NCI-H526 treated with DMSO at 0.1 percent for 48 hours (cell line): ENCODE measurements at regions not wholly inside any gene's neighbourhood (a gene's known extent, or its start where the extent isn't known, plus 50 kb on each side); places are given as distances from the start of the nearest gene placed in this dataset.

Experiments
- DNase-seq: peaks from one replicate; lab custom pipeline; 2025; lab: John Stamatoyannopoulos, UW

DNA sequence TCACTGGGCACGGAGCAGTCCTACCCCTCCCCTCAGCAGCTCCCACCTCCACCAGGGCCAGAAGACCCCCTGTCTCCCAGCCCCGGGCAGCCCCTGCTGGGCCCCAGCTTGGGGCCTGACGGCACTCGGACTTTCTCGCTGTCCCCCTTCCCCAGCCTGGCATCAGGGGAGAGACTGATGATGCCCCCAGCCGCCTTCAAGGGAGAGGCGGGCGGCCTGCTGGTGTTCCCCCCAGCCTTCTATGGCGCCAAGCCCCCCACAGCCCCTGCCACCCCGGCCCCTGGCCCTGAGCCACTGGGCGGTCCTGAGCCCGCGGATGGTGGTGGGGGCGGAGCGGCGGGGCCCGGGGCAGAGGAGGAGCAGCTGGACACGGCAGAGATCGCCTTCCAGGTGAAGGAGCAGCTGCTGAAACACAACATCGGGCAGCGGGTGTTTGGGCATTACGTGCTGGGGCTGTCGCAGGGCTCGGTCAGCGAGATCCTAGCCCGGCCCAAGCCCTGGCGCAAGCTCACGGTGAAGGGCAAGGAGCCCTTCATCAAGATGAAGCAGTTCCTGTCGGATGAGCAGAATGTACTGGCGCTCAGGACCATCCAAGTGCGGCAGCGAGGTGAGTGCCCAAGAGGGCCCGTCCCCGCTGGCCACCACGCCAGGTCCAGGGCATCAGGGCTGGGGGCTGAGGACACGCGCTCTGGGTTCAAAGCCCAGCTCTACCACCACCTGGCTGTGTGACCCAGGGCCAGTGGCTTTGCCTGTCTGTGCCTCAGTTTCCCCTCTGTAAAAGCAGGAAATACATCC, 58.6 kb downstream of the PHETA1 start:
- DNase-seq: no peak

DNA sequence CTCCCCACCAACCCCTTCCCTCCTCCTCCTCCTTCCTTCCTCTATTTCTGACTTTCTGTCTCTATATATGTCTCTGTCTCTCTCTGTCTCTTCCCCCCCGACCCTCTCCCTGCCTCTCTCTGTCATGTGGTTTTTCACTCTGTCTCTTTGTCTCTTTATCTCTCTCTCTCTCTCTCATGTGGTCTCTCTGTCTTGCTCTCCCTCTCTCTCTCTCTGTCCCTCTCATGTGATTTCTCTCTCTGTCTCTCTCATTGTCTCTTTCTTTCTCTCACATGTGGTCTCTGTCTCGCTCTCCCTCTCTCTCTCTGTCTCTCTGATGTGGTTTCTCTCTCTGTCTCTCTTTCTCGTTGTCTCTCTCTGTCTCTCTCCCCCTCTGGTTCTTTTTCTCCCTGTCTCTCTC, 59.3 kb downstream of the PHETA1 start:
- DNase-seq: no peak

DNA sequence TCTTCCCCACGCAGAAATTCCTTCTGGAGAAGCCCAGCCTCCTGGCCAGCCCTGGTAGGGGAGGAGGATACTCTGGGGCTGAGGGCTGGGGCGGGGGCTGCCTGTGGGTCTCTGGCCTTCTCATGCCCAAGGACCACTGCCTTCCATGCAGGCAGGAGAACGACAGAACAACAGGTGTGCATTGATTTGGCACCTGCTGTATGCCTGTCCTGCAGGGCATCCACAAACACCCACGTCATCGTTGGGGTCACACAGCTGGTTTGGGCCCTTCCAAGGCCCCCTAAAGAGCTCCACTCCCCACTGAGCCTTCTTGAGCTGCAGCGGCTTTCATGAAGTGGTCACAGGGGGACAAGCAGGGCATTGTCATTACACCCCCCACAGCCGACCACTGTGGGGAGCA, 60.4 kb downstream of the PHETA1 start:
- DNase-seq: no peak

DNA sequence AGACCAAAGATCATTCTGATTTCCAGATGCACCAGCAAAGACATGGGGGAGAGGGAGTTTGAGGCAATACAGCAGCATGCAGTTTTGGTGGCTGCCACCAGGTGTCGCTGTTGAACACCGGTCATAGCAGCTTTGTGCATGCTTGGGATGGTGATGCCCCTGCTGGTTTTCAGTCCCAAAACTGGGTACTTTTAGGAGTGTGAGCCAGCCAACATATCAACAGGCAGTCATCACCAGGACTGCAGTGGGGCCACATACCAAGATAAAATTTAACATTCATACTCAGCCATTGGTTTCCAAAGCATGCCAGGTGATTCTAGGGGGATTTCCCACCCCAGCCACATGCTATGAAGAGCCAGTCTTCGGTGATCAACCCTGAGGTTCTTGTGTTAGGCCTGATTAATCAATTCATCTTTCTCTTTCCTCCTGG, 64.2 kb downstream of the PHETA1 start:
- DNase-seq: no peak

DNA sequence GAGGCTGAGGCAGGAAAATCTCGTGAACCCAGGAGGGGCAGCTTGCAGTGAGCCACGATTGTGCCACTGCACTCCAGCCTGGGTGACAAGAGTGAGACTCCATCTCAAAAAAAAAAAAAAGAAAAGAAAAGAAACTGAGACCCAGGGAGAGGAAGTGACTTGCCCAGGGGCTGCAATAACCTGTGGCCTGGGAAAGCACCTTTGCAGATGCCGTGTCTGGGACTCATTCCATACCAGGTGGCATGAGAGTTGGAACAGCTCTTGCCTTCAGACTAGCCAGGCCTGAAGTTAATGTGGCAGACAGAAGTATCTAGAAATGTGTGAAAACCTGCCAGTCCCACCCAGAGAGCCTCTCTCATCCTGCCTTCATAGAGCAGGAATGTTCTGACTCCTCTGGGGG, 65.4 kb downstream of the PHETA1 start:
- no peak for DNase-seq

DNA sequence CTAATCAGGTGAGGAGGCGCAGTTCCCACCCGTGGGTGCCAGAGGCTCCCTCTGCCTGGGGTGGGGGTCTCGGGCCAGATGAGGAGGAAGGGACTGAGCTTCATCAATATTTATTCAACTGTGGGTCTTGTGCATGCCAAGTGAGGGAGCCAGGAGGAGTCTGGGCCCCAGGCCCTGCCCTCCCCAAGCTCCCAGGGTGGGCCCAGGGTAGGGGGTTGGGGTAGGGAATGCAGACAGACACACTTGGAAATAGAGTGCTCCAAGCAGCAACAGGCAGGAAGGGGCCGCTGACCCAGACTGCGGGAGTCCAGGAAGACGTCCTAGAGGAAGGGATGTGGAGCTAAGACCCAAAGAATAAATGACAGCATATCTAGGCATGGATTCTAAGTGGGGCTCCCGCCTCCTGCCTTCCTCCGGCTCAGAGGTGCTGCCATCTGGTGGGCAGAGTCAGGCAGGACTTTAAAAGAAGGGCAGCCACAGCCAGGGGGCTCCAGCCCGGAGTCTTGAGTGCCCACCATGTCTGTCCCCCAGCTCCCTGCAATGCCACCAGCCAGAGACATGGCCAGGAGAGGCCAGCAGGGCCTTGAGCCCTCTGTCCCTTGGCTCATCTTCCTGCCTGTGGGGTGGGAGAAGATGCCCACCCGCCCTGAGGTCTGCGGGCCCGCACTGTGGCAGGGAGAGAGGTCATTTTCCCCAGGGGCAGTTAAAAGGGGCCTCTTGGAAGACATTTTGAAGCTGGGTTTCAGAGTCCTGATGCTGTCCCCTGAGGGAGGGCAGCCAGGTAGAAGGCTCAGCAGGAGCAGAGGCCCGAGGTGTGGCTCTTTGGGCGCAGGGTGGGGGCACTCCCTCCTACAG, 70.1 kb downstream of the PHETA1 start:
- DNase-seq: peak; percentile 18

DNA sequence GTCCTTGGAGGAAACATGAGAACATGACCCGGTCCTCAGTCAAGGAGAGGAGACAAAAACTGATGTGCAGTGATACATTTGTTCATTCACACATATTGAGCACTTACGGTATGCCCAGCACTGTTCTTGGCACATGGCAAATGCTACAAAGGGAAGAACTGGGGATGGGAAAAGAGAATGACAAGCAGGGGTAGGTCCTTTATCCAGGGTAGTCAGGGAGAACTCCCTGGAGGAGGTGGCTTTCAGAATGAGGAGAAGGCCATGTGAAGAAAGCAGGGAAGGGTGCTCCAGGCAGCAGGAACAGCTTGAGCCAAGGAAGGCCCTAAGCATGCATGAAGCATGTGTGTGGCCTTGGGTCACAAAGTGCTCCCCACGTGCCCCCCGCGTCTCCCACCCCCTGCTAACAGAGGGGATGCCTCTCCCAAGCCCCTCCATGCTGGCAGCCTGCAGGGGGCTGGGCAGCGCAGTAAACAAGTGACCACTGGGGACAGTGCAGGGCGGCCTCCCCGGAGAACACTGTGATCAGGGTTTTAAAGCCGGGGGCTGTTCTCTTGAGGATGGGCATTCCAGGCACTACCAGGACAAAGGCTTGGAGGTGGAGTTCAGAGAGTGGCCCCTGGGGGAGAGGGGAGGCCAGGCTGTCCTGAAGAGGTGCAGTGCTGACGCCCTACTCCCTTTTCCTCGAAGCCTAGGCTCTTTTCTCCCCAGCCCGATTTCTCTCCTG, 71.0 kb downstream of the PHETA1 start:
- DNase-seq: no peak

DNA sequence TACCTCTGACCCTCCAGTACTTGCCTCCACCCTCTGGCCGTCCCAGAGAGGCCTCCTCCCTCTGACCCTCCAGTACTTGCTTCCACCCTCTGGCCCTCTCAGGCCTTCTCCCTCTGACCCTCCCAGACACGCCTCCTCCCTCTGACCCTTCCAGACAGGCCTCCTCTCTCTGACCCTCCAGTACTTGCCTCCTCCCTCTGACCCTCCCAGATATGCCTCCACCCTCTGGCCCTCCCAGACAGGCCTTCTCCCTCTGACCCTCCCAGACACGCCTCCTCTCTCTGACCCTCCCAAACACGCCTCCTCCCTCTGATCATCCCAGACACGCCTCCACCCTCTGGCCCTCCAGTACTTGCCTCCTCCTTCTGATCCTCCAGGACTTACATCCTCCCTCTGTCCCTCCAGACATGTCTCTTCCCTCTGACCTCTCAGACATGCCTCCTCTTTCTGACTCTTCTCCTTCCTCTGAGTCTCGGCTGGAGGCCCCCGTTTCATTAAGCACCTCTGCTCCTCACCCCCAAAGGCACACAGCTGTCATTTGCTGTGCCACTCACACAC, 71.9 kb downstream of the PHETA1 start:
- DNase-seq: no peak

DNA sequence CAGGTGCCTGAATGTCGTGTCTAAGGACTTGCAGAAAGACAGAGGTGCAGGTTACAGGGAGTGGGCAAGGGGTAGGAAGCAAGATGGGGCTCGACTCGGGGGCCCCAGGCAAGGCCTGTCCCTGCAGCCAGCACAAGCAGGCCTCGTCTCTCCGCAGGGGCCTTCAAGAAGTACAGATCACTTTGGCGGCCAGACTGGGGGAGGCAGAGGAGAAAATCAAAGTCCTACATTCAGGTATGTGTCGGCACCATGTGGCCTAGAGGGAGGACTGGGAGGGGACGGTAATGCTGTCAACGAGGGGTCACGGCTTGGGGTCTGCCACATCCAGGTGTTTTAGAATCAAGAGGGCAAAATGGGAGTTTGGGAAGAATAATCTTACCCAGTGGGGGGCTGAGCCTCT, 73.7 kb downstream of the PHETA1 start:
- no peak for DNase-seq

DNA sequence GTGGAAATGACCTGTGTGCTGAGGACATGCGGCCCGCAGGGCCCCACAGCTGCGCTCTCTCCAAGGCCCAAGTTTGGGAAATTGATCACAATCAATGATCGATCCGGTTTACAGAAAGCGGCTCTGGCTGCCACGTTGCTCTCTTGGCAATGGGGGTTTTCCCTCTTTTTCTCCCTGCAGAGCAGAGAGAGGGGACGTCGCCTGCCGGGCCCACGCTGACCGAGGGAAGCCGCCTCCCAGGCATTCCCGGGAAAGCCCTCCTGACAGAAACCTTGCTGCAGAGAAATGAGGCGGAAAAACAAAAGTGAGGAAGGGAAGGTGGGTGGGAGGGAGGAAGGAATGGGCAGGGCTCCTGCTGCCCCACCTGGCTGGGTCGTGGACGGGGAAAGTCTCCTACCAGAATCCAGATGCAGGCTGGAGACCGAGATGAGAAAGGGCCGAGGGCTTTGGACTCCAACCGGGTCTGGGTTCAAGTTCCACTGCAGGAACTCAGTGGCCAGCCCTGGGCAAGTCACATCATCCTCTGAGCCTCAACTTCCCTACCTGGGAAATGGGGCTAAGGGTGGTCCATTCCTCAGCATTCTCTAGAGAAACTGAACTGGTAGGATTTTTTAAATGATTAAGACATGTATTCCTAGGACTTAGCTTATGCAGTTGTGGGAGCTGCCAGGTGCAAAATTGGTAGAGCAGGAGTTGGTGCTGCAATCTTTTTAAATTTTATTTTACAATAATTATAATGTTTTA, 75.5 kb downstream of the PHETA1 start:
- no peak for DNase-seq

DNA sequence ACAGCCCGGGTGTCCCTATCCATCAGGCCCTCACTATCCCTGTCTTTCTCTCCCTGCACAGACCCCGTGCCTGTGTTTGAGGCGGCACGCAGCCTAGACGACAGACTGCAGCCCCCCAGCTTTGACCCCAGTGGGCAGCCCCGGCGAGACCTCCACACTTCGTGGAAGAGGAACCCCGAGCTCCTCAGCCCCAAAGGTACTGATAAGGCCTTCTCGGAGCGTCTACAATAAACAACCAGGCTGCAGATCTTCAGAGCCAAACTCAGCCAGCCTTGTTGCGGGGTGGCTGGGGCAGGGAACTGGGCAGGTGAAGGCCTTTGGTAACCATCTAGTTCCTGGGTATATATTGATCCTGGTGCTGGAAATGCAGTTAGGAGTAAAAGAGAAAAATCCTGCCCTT, 77.5 kb downstream of the PHETA1 start:
- no peak for DNase-seq

DNA sequence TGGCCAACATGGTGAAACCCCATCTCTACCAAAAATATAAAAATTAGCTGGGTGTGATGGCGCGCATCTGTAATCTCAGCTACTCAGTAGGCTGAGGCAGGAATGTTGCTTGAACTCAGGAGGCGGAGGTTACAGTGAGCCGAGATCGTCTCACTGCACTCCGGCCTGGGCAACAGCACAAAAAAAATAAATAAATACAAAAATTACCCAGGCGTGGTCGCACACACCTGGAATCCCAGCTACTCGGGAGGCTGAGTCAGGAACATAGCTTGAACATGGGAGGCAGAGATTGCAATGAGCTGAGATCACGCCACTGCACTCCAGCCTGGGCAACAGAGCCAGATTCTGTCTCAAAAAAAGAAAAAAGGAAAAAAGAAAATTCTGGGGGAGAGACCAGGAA, 80.1 kb downstream of the PHETA1 start:
- DNase-seq: no peak

DNA sequence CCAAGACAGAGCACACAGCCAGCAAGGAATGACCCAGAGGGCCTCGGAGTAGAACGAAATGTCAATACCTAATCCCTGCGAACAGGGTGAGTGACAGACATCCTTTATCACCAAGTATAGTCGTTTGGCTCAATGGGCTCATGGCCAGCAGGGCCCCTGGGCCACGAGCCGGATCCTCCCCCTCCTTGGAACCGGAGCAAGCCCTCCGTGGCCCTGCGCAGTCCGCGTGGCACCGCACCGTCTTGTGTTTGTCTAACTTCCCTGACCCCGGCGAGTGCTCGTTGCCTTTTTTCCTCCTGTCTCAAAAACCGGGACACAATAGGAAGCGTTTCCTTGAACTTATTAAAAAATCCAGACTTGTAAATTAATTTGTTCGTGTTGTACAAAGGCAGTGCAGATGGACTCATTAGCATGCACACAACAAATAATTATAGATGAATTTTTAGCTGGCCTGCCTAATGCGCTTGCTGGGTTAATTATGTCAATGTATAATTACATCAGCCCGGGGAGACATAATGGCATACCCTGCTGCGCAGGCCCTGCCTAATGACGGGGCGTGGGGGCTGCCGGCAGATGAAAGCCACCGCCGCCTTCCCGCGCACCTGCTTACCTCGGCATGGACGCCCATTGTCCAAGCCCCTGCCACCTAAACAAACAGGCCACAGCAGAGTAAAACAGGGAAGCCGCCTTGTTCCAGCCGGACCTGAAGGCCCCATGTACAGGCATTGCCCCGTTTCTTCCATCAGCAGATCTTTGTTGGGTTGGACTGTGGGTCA, 81.6 kb downstream of the PHETA1 start:
- DNase-seq: no peak

DNA sequence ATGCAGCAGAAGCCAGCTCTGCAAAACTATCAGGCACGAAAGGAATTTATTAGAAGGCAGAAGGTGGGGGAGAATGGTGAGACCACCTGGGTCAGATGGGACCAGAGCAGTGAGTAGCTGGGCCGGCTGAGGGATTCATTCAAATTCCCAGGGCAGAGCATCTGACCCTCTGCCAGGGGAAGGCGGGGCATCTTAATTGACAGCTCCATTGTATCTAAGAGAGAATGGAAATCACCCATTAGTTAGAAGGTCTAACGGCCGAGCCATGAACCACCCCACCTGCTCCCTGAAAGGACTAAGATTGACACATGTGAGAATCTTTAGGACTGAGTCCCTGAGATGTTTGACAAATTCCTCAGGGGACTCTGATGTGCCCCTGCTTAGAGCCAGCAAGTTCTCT, 83.7 kb downstream of the PHETA1 start:
- no peak for DNase-seq

DNA sequence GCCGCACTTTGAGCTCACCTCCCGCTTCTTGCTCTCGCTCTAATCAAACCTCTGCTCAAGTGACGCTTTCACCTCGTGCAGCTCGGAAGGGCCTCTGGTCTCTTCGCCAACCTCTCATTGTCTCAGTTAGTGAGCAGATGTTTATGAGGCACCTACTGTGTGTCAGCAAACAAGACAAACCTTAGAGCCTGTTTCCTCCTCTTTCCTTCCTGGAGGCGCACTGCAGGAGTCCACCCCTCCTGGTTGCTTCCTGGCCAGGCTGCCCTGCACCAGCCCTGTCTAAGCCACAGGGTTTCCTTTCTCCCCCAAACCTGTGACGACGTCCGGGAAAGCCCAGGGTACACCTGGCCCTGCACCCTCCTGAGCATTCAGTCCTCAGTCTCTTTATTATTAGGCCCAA, 84.2 kb downstream of the PHETA1 start:
- DNase-seq: no peak

DNA sequence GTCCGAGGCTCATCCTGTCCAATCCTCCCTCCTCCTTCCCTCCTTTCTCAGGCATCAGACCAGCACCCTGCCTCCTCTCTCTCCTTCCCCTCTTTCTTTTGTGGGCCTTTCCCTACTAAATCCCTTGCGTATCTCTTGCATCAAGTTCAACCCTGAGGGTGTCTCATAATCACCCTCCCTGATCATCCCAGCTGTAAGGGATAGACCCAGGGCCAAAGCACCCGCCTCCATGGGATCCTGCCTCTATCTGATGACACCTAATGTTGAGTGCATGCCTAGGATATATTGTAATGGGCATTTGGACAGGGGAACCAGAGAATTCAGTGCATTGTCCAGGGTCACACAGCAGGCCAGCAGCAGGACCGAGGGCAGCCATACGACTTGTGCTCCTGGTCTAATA, 84.9 kb downstream of the PHETA1 start:
- DNase-seq: no peak

DNA sequence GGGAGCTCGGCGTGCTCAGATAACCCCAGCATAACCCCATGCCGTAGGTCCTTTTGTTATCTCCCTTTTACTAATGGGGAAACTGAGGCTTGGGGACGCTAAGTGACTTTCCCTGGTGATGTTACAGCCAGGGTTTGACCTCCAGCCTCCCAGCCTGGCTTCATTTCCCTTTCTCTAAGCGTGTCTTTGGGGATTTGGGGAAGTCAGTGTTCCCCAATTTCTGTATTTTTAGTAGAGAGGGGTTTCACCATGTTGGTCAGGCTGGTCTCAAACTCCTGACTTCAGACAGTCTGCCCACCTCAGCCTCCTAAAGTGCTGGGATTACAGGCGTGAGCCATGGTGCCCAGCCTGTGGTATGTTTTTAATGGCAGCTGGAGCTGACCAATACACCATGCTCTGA, 85.4 kb downstream of the PHETA1 start:
- DNase-seq: no peak

DNA sequence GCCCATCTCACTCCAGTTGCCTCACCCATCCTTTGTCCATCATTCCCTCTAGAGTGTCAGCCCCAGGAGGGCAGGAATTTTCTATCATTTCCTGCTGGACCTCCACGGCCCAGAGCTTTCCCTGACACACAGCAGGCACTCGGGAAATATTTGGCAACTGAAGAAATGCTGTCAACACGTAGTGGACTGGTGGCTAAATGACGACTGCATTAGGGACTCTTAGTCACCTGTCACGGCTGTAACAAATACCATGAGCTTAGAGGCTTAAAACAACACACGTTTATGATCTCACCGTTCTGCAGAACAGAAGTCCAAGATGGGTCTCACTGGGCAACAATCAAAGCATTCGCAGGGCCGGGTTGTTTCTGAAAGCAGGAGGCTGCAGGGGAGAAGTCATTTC, 91.3 kb downstream of the PHETA1 start:
- DNase-seq: no peak

DNA sequence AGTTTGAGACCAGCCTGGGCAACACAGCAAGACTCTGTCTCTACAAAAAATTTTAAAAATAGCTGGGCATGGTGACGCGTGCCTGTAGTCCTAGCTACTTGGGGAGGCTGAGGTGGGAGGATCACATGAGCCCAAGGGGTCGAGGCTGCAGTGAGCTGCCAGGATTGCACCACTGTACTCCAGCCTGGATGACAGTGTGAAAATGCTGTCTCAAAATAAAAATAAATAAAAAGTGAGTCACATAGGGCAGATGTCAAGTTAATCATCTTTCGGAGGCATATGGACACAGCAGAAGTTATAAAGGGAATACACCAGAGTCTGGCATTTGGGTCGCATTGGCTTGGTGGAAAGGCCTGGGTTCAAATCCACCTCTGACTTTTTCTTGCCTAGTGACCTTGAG, 92.7 kb downstream of the PHETA1 start:
- DNase-seq: no peak

DNA sequence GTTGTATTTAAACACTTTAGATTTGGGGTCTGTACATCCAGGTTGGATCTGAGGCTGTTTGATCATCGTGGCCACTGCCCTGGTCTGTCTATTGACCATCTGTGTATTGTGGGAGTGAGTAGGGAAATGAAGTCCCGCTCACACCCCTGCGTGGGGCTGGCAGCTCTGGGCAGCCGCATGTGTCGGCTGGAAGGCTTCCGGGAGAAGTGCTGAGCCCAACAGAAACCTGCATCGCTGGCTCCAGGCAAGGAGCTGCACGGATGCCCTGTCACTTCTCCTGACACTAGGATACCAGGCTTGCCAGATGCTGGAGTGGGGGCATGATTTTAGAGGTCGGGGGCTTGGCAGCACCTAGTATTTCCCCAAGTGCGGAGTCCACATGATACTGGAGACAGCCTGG, 93.6 kb downstream of the PHETA1 start:
- DNase-seq: no peak

DNA sequence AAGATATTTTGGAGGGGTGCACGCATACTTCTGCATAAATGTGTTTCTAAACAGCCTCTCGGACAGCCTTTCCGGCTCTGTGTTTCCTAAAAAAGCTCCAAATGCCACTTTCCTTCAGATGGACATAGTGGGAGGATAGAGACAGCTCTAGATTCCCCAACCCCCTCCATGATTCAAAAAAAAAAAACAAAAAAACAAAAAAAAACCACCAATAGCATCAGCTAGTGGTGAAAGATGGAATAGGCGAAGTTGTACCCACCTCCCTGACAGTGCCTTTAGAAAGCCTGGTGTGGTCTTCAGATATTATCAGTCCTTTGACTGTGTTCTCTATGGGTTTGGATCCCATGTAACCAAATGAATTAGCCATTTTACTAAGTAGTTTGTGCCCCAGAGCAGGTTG, 94.1 kb downstream of the PHETA1 start:
- peak; percentile 3 for DNase-seq
